T-helper 9 cell (primary cell): ENCODE measurements at regions not wholly inside any gene's neighbourhood (a gene's known extent, or its start where the extent isn't known, plus 50 kb on each side); places are given as distances from the start of the nearest gene placed in this dataset.
A peak's percentile ranks its signal among the peaks of the same experiment; 100 is the strongest.
"Not testable (repeated sequence)": the region's sequence is repeated elsewhere in the genome, so short reads cannot be mapped to it uniquely, and the experiment has no call there.

Source experiments
- DNase-seq: peaks from one replicate; pipeline ENCODE4 v3.0.0-alpha.2; 2020

- DNase-seq: peak; percentile 23
These were observed 175.1 kb downstream of the SEPTIN7 start for GRCh38 chr7:35975851-35976454.

- not testable (repeated sequence) for DNase-seq
These were observed 174.0 kb upstream of the EEPD1 start for GRCh38 chr7:35978816-35979640.

- DNase-seq: no peak
These were observed 170.5 kb upstream of the EEPD1 start for GRCh38 chr7:35982600-35982999.

- no peak for DNase-seq
These were observed 169.4 kb upstream of the EEPD1 start for GRCh38 chr7:35983626-35984025.

GRCh38 chr7:35985126-35985754, 167.8 kb upstream of the EEPD1 start:
- DNase-seq: peak; percentile 70

- no peak for DNase-seq
These were observed 166.0 kb upstream of the EEPD1 start for GRCh38 chr7:35987016-35987415.

GRCh38 chr7:35988105-35988504, 164.9 kb upstream of the EEPD1 start:
- DNase-seq: no peak

- DNase-seq: no peak
These were observed 164.2 kb upstream of the EEPD1 start for GRCh38 chr7:35988818-35989217.

GRCh38 chr7:35991511-35992232, 161.4 kb upstream of the EEPD1 start:
- no peak for DNase-seq

- DNase-seq: no peak
These were observed 160.6 kb upstream of the EEPD1 start for GRCh38 chr7:35992436-35992835.

- DNase-seq: no peak
These were observed 159.9 kb upstream of the EEPD1 start for GRCh38 chr7:35993113-35993512.

GRCh38 chr7:35993676-35994606, 159.1 kb upstream of the EEPD1 start:
- DNase-seq: no peak

GRCh38 chr7:35995334-35995733, 157.7 kb upstream of the EEPD1 start:
- DNase-seq: no peak

GRCh38 chr7:35998481-35998880, 154.6 kb upstream of the EEPD1 start:
- no peak for DNase-seq

GRCh38 chr7:36001546-36001945, 151.5 kb upstream of the EEPD1 start:
- no peak for DNase-seq

- no peak for DNase-seq
These were observed 150.2 kb upstream of the EEPD1 start for GRCh38 chr7:36002900-36003299.

GRCh38 chr7:36003343-36003742, 149.7 kb upstream of the EEPD1 start:
- DNase-seq: no peak

- no peak for DNase-seq
These were observed 147.8 kb upstream of the EEPD1 start for GRCh38 chr7:36005293-36005692.

GRCh38 chr7:36005876-36006275, 147.2 kb upstream of the EEPD1 start:
- no peak for DNase-seq

- no peak for DNase-seq
These were observed 146.3 kb upstream of the EEPD1 start for GRCh38 chr7:36006636-36007229.
